Eye (tissue), 1 donor: ENCODE measurements at regions not wholly inside any gene's neighbourhood (a gene's known extent, or its start where the extent isn't known, plus 50 kb on each side); places are given as distances from the start of the nearest gene placed in this dataset.
A peak's percentile ranks its signal among the peaks of the same experiment; 100 is the strongest.
"Not testable (repeated sequence)": the region's sequence is repeated elsewhere in the genome, so short reads cannot be mapped to it uniquely, and the experiment has no call there.

Source experiments
- DNase-seq: peaks from one replicate; pipeline ENCODE4 v3.0.0-alpha.2; 2015

- DNase-seq: peak; percentile 86
These were observed 128.6 kb downstream of the SPATA31D1 start for GRCh38 chr9:82117026-82117811.

DNA sequence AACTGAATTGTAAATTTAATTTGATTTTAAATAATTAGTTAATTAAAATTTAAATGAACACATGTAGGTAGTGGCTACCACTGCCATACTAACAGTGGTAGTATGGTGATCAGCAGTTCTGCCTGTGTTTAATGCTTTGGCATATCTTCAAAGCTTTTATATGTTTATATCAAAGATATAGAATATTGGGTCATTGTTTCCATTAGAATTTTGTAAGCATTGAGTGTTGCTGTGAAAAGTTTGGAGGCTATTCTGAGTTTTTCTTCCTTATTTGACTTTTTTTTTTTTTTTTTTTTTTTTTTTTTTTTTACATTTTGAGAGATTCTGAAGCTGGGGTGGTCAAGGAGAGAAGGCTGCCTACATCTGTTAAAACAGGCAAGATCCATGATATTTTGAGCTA, 134.2 kb downstream of the SPATA31D1 start:
- no peak for DNase-seq

DNA sequence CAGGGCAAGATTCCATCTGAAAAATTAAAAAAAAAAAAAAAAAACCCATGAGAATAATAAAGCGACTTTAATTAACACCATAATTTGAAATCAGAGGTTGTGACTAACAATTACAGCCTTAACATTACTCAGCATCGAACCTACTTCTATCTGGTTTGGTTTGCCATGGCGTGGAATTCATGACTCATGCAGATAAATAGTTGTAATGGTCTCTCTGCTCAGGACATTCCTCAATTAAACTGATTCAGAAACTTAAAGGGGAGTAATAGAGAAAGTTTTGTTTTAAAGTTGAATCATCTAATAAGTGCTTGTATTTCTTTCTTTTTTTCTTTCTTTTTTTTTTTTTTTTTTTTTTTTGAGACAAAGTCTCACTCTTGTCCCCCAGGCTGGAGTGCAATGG, 135.5 kb downstream of the SPATA31D1 start:
- no peak for DNase-seq

DNA sequence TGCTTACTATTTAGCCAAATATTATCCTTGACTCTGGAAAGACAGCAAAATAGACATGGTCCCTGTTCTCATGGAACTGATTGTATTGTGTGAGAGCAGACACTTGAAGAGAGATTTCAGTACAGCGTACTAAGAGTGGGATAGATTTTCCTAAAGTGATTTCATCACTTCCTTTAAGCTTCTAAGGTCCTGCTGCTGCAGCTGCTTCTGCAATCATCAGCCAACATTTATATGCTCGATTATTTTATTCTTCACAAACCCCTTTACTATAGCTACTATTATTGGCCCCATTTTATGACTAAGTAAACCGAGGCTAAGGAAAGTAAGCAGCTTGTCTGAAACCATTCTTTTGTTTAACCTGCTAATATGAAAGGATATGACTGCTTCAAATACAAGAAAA, 137.7 kb downstream of the SPATA31D1 start:
- DNase-seq: no peak

DNA sequence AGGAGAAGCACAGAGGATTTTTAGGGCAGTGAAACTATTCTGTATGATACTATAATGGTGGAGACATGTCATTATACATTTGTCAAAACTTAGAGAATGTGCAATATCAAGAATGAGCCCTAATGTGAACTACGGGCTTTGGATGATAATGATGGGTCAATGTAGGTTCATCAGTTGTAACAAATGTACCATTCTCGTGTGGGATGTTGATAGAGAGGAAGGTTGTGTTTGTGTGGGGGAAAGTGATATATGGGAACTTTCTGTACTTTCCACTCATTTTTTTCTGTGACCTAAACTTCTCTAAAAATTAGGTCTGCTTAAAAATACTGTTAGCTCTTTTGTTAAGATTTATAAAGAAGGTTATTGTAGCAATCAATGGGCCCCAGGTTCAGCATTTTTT, 138.9 kb downstream of the SPATA31D1 start:
- DNase-seq: no peak

- DNase-seq: no peak
These were observed 139.6 kb downstream of the SPATA31D1 start for GRCh38 chr9:82128011-82128696.

DNA sequence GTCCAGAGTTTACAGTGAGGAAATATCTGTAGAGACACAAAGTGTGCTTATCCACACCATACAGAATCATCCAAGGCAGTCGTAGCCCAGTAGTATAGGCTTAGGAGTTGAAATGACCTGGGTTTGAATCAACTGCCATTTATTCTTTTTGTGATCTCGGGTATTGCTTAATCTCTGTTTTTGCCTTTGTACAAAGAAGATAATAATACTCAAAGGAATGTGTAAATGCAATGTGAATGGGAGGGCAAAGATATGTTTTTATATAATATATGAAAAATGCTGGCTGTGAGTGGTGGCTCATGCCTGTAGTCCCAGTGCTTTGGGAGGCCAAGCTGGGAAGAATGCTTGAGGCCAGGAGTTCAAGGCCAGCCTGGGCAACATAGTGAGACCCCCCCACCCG, 141.1 kb downstream of the SPATA31D1 start:
- DNase-seq: no peak

- no peak for DNase-seq
These were observed 141.9 kb downstream of the SPATA31D1 start for GRCh38 chr9:82130331-82131042.

DNA sequence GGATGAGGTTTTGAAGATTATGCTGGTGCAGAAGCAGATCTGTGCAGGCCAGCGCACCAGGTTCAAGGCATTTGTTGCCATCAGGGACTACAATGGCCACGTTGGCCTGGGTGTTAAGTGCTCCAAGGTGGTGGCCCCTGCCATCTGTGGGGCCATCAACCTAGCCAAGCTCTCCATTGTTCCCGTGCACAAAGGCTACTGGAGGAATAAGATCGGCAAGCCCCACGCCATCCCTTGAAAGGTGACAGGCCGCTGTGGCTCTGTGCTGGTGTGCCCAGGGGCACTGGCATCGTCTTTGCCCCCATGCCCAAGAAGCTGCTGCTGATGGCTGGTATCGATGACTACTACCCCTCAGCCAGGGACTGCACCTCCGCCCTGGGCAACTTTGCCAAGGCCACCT, 142.5 kb downstream of the SPATA31D1 start:
- no peak for DNase-seq

- no peak for DNase-seq
These were observed 143.5 kb downstream of the SPATA31D1 start for GRCh38 chr9:82132024-82132423.

DNA sequence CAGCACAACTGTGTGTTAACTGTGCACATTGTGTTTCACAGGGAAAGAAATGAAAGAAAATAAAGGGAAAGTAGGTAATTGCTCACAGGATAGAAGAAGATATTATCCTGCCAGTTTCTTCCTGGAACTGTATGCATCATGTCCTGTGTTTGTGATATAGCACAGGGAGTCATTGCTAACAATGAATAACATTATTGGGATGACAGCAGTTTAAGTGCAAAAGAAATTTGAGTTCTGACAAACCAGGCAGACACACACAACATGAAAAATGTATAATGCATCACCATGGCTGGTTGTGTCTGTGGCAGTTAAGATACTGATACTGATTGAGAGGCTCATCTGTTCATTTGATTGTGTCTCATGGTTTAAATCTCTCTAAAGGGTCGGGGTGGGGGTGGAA, 145.4 kb downstream of the SPATA31D1 start:
- peak; percentile 18 for DNase-seq

GRCh38 chr9:82135106-82135505, 146.5 kb downstream of the SPATA31D1 start:
- no peak for DNase-seq

- not testable (repeated sequence) for DNase-seq
These were observed 149.5 kb downstream of the SPATA31D1 start for GRCh38 chr9:82138081-82138480.

- no peak for DNase-seq
These were observed 151.9 kb downstream of the SPATA31D1 start for GRCh38 chr9:82140471-82140870.

DNA sequence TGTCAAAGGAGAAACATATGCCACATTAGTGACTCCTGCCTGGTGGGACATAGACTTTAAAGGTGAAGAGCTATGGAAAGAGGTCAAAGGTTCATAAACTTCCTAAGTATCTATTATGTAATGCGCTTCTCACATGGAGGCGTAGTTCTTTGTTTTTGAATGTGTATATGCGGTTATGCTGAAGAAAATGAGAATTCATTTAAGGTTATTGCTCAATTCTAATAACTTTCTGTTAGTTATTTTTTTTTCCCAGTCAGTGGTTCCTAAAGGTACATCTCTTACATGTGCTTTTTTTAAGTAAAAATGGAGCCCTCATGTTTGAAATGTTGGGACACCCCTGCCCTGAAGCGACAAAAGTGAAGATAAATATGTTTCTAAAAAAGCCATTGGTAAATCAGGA, 156.2 kb downstream of the SPATA31D1 start:
- no peak for DNase-seq

DNA sequence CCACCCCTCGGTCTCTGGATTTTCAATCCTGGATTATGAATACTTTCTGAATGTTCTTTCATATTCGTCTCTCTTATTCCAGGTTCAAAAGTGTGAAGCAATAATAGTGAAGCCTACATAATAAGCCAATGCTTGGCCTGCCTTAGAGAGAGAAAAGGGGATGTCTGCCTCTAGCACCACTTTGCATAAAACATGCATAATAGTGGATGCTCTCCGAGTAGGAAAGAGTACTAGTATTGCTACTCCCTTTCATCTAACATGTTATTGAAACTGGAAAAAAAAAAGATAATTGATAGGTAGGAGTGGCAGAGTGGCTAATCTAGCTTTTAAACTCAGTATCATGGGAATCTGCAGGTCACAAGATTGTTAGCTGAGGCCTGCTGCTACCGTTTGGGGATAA, 158.1 kb downstream of the SPATA31D1 start:
- DNase-seq: no peak

- DNase-seq: no peak
These were observed 159.3 kb downstream of the SPATA31D1 start for GRCh38 chr9:82147798-82148425.

GRCh38 chr9:82148426-82148810, 159.8 kb downstream of the SPATA31D1 start:
- DNase-seq: no peak

- peak; percentile 69 for DNase-seq
These were observed 160.4 kb downstream of the SPATA31D1 start for GRCh38 chr9:82148901-82149461.

- DNase-seq: peak; percentile 66
These were observed 161.0 kb downstream of the SPATA31D1 start for GRCh38 chr9:82149501-82149946.

DNA sequence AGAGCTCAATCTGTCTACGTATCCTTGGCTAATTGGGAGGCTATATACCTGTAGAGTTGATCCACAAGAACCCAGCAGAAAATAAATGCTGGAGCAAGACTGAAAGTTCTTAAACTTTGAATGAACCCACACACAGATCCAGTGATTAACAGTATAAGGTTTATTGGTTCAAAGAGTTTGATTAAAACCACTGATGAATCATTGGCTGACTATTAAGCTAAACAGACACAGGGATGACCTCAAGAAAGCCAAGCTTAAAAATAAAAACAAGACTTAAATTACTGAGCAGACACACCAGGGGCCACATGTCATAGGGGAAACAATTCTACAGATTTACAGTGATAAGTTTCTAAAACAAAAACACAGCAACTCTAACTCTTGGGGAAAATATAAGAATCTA, 163.6 kb downstream of the SPATA31D1 start:
- DNase-seq: no peak

GRCh38 chr9:82153032-82153431, 164.5 kb downstream of the SPATA31D1 start:
- DNase-seq: no peak

DNA sequence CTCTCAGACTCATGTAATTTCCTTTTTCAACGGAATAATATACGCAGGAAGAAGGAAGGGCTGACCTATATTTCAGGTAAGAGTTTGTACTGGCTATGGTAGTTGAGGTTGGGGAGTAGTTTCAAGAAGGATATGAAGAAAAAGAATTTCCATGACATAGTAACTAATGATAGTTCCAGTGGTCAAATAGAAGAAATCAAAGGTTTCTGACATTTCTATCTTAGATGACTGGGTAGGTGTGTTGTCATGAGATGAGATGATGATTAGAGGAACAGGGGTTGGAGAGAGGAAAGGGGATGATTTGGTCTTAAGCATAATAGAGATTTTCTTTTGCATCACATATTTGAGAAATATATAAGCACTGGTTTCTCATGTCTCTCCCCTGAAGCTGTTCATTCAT, 166.0 kb downstream of the SPATA31D1 start:
- DNase-seq: no peak
